ENCODE measurements at regions not wholly inside any gene's neighbourhood (a gene's known extent, or its start where the extent isn't known, plus 50 kb on each side); places are given as distances from the start of the nearest gene placed in this dataset.

- Histone ChIP-seq H3K27me3 (ENCODE audit: insufficient read depth) (no peaks in the 10 kb centered on the region), H4K20me1 (ENCODE audit: insufficient read depth) (no peaks in the 10 kb centered on the region), H3K4me3 (ENCODE audit: low read depth in 2 of 2, low read length in 1 of 2) (no peak overlapping the region), H3K9me3 (no peaks in the 10 kb centered on the region), H3K79me2 (ENCODE audit: insufficient read depth) (no peaks in the 10 kb centered on the region), H3K9ac (no peak overlapping the region), H3K4me2 (no peak overlapping the region), H3K27ac (ENCODE audit: low read depth in 2 of 2, low read length in 1 of 2) (no peak overlapping the region), H2AFZ (ENCODE audit: low read depth) (no peak overlapping the region), H3F3A (replicated peaks; ENCODE audit: insufficient read depth) (no peaks in the 10 kb centered on the region), H3K36me3 (replicated peaks in 1 of 2; ENCODE audit: control insufficient read depth in 1 of 2, insufficient read depth in 2 of 2, low read length in 1 of 2) (no peaks in the 10 kb centered on the region), H3K9me2 (no peaks in the 10 kb centered on the region), H3K4me1 (ENCODE audit: control insufficient read depth in 1 of 2, insufficient read depth in 2 of 2, low read depth in 1 of 2, low read length in 1 of 2) (no peaks in the 10 kb centered on the region)
- ChIA-PET POLR2A (no interaction called here), CTCF (no interaction called here)
- 25% methylated on average over 3 of the region's 3 CpGs for WGBS (ENCODE audit: low lambda C conversion rate)
- no peak for TF ChIP-seq ELF1 (IDR thresholded peaks at IDR 0.05)
- TF ChIP-seq TCF12 (IDR thresholded peaks at IDR 0.05), result no peak
- TF ChIP-seq CTCF (IDR thresholded peaks at IDR 0.05), result no peak
- TF ChIP-seq FOXJ3 (CRISPR knock-in tag; IDR thresholded peaks at IDR 0.05), result no peak
- no peak for TF ChIP-seq REST (IDR thresholded peaks at IDR 0.05; ENCODE audit: low read depth, low read length)
- no peak for TF ChIP-seq SMC3 (IDR thresholded peaks at IDR 0.05; ENCODE audit: low read depth, low read length)
- no peak for TF ChIP-seq NRF1 (IDR thresholded peaks at IDR 0.05; ENCODE audit: low read depth, low read length)
- TF ChIP-seq NFIC (IDR thresholded peaks at IDR 0.05; ENCODE audit: borderline replicate concordance), result no peak
- no peak for TF ChIP-seq USF1 (IDR thresholded peaks at IDR 0.05; ENCODE audit: borderline replicate concordance, low read depth)
- TF ChIP-seq, protein P1, sequence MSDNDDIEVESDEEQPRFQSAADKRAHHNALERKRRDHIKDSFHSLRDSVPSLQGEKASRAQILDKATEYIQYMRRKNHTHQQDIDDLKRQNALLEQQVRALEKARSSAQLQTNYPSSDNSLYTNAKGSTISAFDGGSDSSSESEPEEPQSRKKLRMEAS (IDR thresholded peaks at IDR 0.05; ENCODE audit: low read depth), result no peak
- no peak for TF ChIP-seq MEF2A (IDR thresholded peaks at IDR 0.05; ENCODE audit: borderline replicate concordance, low read depth)
- TF ChIP-seq GABPA (IDR thresholded peaks at IDR 0.05; ENCODE audit: low read depth), result no peak
- TF ChIP-seq SIN3A (IDR thresholded peaks at IDR 0.05; ENCODE audit: borderline replicate concordance, low read depth, low read length), result no peak
- no peak for TF ChIP-seq POLR2AphosphoS5 (IDR thresholded peaks at IDR 0.05; ENCODE audit: low read depth, low read length)
- no peak for TF ChIP-seq TEAD4 (IDR thresholded peaks at IDR 0.05; ENCODE audit: borderline replicate concordance, insufficient read depth)
- DNase-seq, result no peak
Observed at GRCh38 chr2:139409212-139409611, 629.0 kb upstream of the NXPH2 start.

Measured in SK-N-SH (cell line).